Mesenchymal stem cell (in vitro differentiated cells and primary cell): ENCODE measurements at regions not wholly inside any gene's neighbourhood (a gene's known extent, or its start where the extent isn't known, plus 50 kb on each side); places are given as distances from the start of the nearest gene placed in this dataset.

Experiments
- DNase-seq: peaks from one replicate; pipeline ENCODE4 v3.0.0-alpha.2; 2013
- H2AFZ ChIP-seq: one replicate; pipeline ENCODE4 v1.6.1; 2013; ENCODE audit warnings: low read depth, mild to moderate bottlenecking, control low read depth, inconsistent platforms, low read length, moderate library complexity
- H2AK5ac ChIP-seq: 2 replicates; pipeline ENCODE4 v1.6.1; 2013; ENCODE audit warnings: low read length, moderate library complexity, mild to moderate bottlenecking, inconsistent platforms; ENCODE audit not compliant: severe bottlenecking
- H2BK120ac ChIP-seq: one replicate; pipeline ENCODE4 v1.6.1; 2013; ENCODE audit warnings: low read depth, mild to moderate bottlenecking, inconsistent platforms, low read length, moderate library complexity
- H2BK12ac ChIP-seq, 2 experiments: one replicate each; pipeline ENCODE4 v1.6.1; 2013; ENCODE audit warnings: inconsistent platforms in 2 of 2, low read length in 2 of 2, mild to moderate bottlenecking in 2 of 2, moderate library complexity in 2 of 2, control low read depth in 1 of 2
- H2BK15ac ChIP-seq: one replicate; pipeline ENCODE4 v1.6.1; 2013; ENCODE audit warnings: mild to moderate bottlenecking, low read depth, inconsistent platforms; ENCODE audit not compliant: poor library complexity, severe bottlenecking
- H2BK5ac ChIP-seq: 2 replicates; pipeline ENCODE4 v1.6.1; 2013; ENCODE audit warnings: low read depth, mild to moderate bottlenecking, low read length, control low read depth, inconsistent platforms; ENCODE audit not compliant: poor library complexity, severe bottlenecking
- H3K14ac ChIP-seq, 2 experiments: one replicate each; pipeline ENCODE4 v1.6.1; 2013; ENCODE audit warnings: inconsistent platforms in 2 of 2, low read length in 2 of 2, control low read depth in 1 of 2, mild to moderate bottlenecking in 1 of 2, moderate library complexity in 1 of 2
- H3K18ac ChIP-seq, 2 experiments: one replicate each; pipeline ENCODE4 v1.6.1; 2013; ENCODE audit warnings: inconsistent platforms in 2 of 2, low read length in 2 of 2, control low read depth in 1 of 2, low read depth in 1 of 2, mild to moderate bottlenecking in 1 of 2
- H3K23ac ChIP-seq, 2 experiments: one replicate each; pipeline ENCODE4 v1.6.1; 2013; ENCODE audit warnings: inconsistent platforms in 2 of 2, low read length in 2 of 2, mild to moderate bottlenecking in 2 of 2, moderate library complexity in 2 of 2, control low read depth in 1 of 2
- H3K27ac ChIP-seq: 2 replicates; pipeline ENCODE4 v1.5.1; 2013; ENCODE audit warnings: mild to moderate bottlenecking, moderate library complexity, low read length, control low read depth, inconsistent platforms; ENCODE audit not compliant: poor library complexity, severe bottlenecking
- H3K27me3 ChIP-seq, 2 experiments: 2 replicates each; pipeline versions ENCODE4 v1.6.1 to v1.7.0; 2013; ENCODE audit warnings: low read length in 2 of 2, mild to moderate bottlenecking in 2 of 2, moderate library complexity in 2 of 2, control low read depth in 1 of 2, inconsistent platforms in 1 of 2; ENCODE audit not compliant: control insufficient read depth in 1 of 2, insufficient read depth in 1 of 2
- H3K36me3 ChIP-seq, 2 experiments: 2 replicates each; pipeline versions ENCODE4 v1.6.1 to v1.7.0; 2013; ENCODE audit warnings: low read length in 2 of 2, control low read depth in 1 of 2, inconsistent platforms in 1 of 2, low read depth in 1 of 2, mild to moderate bottlenecking in 1 of 2; ENCODE audit not compliant: insufficient read depth in 2 of 2, control insufficient read depth in 1 of 2
- H3K4ac ChIP-seq, 2 experiments: one replicate each; pipeline ENCODE4 v1.6.1; 2013; ENCODE audit warnings: inconsistent platforms in 2 of 2, low read length in 2 of 2, mild to moderate bottlenecking in 2 of 2, moderate library complexity in 2 of 2, control low read depth in 1 of 2, low read depth in 1 of 2
- H3K4me1 ChIP-seq: 2 replicates; pipeline ENCODE4 v1.6.1; 2013; ENCODE audit warnings: low read depth, low read length, control low read depth; ENCODE audit not compliant: control insufficient read depth, insufficient read depth
- H3K4me2 ChIP-seq: 2 replicates; pipeline ENCODE4 v1.6.1; 2013; ENCODE audit warnings: low read length, mild to moderate bottlenecking, inconsistent platforms; ENCODE audit not compliant: poor library complexity, severe bottlenecking
- H3K4me3 ChIP-seq, 2 experiments: 2 replicates each; pipeline versions ENCODE4 v1.5.1 to v1.7.0; 2013; ENCODE audit warnings: low read length in 2 of 2, mild to moderate bottlenecking in 2 of 2, control low read depth in 1 of 2, low read depth in 1 of 2; ENCODE audit not compliant: insufficient read depth in 1 of 2
- H3K79me1 ChIP-seq: replicated peaks from 2 replicates; pipeline ENCODE4 v1.6.1; 2013; ENCODE audit warnings: mild to moderate bottlenecking, control low read depth, low read length, inconsistent platforms; ENCODE audit not compliant: poor library complexity, severe bottlenecking
- H3K9ac ChIP-seq: 2 replicates; pipeline ENCODE4 v1.7.0; 2013; ENCODE audit warnings: mild to moderate bottlenecking, low read length, moderate library complexity
- H3K9me3 ChIP-seq: 2 replicates; pipeline ENCODE4 v1.7.0; 2013; ENCODE audit warnings: mild to moderate bottlenecking, low read length; ENCODE audit not compliant: control insufficient read depth
- H4K8ac ChIP-seq: one replicate; pipeline ENCODE4 v1.6.1; 2013; ENCODE audit warnings: inconsistent platforms, mild to moderate bottlenecking, low read length, moderate library complexity
- H4K91ac ChIP-seq: one replicate; pipeline ENCODE4 v1.6.1; 2013; ENCODE audit warnings: mild to moderate bottlenecking, low read length, inconsistent platforms
- WGBS: methylation state at CpG from one replicate; pipeline ENCODE4 v1.1.7; 2013; ENCODE audit warnings: mixed read lengths; 5-methylcytosine and 5-hydroxymethylcytosine counted together

DNA sequence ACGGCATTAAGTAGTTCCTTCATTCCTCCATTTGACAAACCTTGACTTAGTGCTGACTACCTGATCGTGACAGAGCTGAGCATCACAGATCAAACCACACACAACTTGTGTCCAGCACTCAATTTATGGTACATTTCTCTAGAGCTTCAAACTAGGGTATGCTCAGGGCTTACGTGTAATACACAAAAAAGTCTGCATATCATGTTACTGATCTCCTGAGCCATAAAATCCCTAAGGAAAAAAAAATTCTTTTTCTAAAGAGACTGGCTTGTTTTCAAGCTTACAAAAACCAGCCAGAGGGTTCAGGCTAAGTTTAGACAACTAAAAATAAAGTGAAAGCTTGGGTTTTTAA is 88.0 kb upstream of the ALKAL2 start:
- H2AK5ac ChIP-seq = no peak overlapping the region
- no peak overlapping the region for H3K4me2 ChIP-seq
- H3K18ac ChIP-seq = no peak overlapping the region
- no peaks in the 10 kb centered on the region for H3K4me1 ChIP-seq
- H2BK12ac ChIP-seq = no peak overlapping the region
- H3K27ac ChIP-seq = no peak overlapping the region
- no peak overlapping the region for H4K8ac ChIP-seq
- H3K23ac ChIP-seq = no peak overlapping the region
- no peak overlapping the region for H3K14ac ChIP-seq
- WGBS = 73% methylated on average over 3 of the region's 3 CpGs
- no peaks in the 10 kb centered on the region for H3K27me3 ChIP-seq
- no peak overlapping the region for H4K91ac ChIP-seq
- H3K4ac ChIP-seq = no peak overlapping the region
- no peak overlapping the region for H3K4me3 ChIP-seq
- no peak overlapping the region for H2BK15ac ChIP-seq
- no peaks in the 10 kb centered on the region for H3K79me1 ChIP-seq
- H2AFZ ChIP-seq = no peak overlapping the region
- H3K36me3 ChIP-seq = no peaks in the 10 kb centered on the region
- no peak overlapping the region for H2BK120ac ChIP-seq
- H3K9me3 ChIP-seq = peaks cover 25% of the 10 kb centered on the region
- DNase-seq = no peak
- H2BK5ac ChIP-seq = no peak overlapping the region
- H3K9ac ChIP-seq = no peak overlapping the region

GRCh38 chr2:375270-375955 is 87.5 kb upstream of the ALKAL2 start:
- H3K18ac ChIP-seq = no peak overlapping the region
- H3K4me1 ChIP-seq = no peaks in the 10 kb centered on the region
- DNase-seq = no peak
- H3K9me3 ChIP-seq = peaks cover 25% of the 10 kb centered on the region
- H3K23ac ChIP-seq = no peak overlapping the region
- H4K91ac ChIP-seq = no peak overlapping the region
- no peak overlapping the region for H2BK5ac ChIP-seq
- no peak overlapping the region for H2BK12ac ChIP-seq
- H4K8ac ChIP-seq = no peak overlapping the region
- H3K14ac ChIP-seq = no peak overlapping the region
- no peaks in the 10 kb centered on the region for H3K36me3 ChIP-seq
- H2BK120ac ChIP-seq = no peak overlapping the region
- no peak overlapping the region for H2AK5ac ChIP-seq
- H3K9ac ChIP-seq = no peak overlapping the region
- 69% methylated on average over 9 of the region's 9 CpGs for WGBS
- no peak overlapping the region for H3K4ac ChIP-seq
- no peak overlapping the region for H2BK15ac ChIP-seq
- no peak overlapping the region for H2AFZ ChIP-seq
- H3K79me1 ChIP-seq = no peaks in the 10 kb centered on the region
- no peak overlapping the region for H3K27ac ChIP-seq
- H3K27me3 ChIP-seq = no peaks in the 10 kb centered on the region
- no peak overlapping the region for H3K4me3 ChIP-seq
- no peak overlapping the region for H3K4me2 ChIP-seq

GRCh38 chr2:368386-368785 is 80.5 kb upstream of the ALKAL2 start:
- Histone ChIP-seq H2BK15ac (no peak overlapping the region), H2BK5ac (no peak overlapping the region), H3K4me3 (no peak overlapping the region), H2AK5ac (no peak overlapping the region), H4K91ac (no peak overlapping the region), H3K4ac (no peak overlapping the region), H3K9me3 (peaks cover 6% of the 10 kb centered on the region), H3K14ac (no peak overlapping the region), H2BK120ac (no peak overlapping the region), H2AFZ (no peak overlapping the region), H3K27ac (no peak overlapping the region), H3K4me1 (no peaks in the 10 kb centered on the region), H3K79me1 (no peaks in the 10 kb centered on the region), H3K27me3 (no peaks in the 10 kb centered on the region), H3K36me3 (no peaks in the 10 kb centered on the region), H4K8ac (no peak overlapping the region), H3K4me2 (no peak overlapping the region), H3K23ac (no peak overlapping the region), H3K18ac (no peak overlapping the region), H2BK12ac (no peak overlapping the region), H3K9ac (no peak overlapping the region)
- 47% methylated on average over 3 of the region's 5 CpGs for WGBS
- DNase-seq = no peak

DNA sequence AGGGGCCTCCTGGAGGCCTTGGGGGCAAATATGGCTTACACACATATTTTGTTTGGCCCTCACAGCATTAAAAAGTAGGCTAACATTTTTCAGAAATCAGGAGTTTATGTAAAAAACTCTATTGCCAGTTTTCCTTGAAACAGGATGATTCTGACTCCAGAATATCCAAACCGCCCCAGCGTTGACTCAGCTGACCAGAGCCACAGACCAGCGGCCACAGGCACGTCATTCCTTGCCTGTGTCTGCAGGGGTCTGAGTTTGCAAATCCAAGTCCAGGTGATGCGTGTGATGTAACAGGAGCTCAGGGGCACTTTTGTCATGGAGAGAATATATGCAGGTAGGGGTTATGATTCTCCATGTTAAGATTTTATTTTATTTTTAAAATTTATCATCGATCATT is 79.4 kb upstream of the ALKAL2 start:
- no peak for DNase-seq
- no peaks in the 10 kb centered on the region for H3K4me1 ChIP-seq
- no peak overlapping the region for H2AK5ac ChIP-seq
- no peak overlapping the region for H3K23ac ChIP-seq
- 84% methylated on average over 6 of the region's 6 CpGs for WGBS
- no peak overlapping the region for H3K18ac ChIP-seq
- no peak overlapping the region for H3K14ac ChIP-seq
- H2BK12ac ChIP-seq = no peak overlapping the region
- no peak overlapping the region for H2BK5ac ChIP-seq
- H2BK120ac ChIP-seq = no peak overlapping the region
- H3K27me3 ChIP-seq = no peaks in the 10 kb centered on the region
- H3K9ac ChIP-seq = no peak overlapping the region
- no peaks in the 10 kb centered on the region for H3K79me1 ChIP-seq
- H2BK15ac ChIP-seq = no peak overlapping the region
- H4K8ac ChIP-seq = no peak overlapping the region
- H3K27ac ChIP-seq = no peak overlapping the region
- H3K4me3 ChIP-seq = no peak overlapping the region
- no peak overlapping the region for H3K4ac ChIP-seq
- no peak overlapping the region for H4K91ac ChIP-seq
- no peak overlapping the region for H2AFZ ChIP-seq
- no peaks in the 10 kb centered on the region for H3K36me3 ChIP-seq
- no peak overlapping the region for H3K4me2 ChIP-seq
- H3K9me3 ChIP-seq = peaks cover 12% of the 10 kb centered on the region
